Mesenchymal stem cell (in vitro differentiated cells and primary cell): ENCODE measurements at regions not wholly inside any gene's neighbourhood (a gene's known extent, or its start where the extent isn't known, plus 50 kb on each side); places are given as distances from the start of the nearest gene placed in this dataset.
"Not testable (repeated sequence)": the region's sequence is repeated elsewhere in the genome, so short reads cannot be mapped to it uniquely, and the experiment has no call there.

Experiments used
- DNase-seq: peaks from one replicate; pipeline ENCODE4 v3.0.0-alpha.2; 2013
- H2AFZ ChIP-seq: one replicate; pipeline ENCODE4 v1.6.1; 2013; ENCODE audit warnings: low read depth, mild to moderate bottlenecking, control low read depth, inconsistent platforms, low read length, moderate library complexity
- H2AK5ac ChIP-seq: 2 replicates; pipeline ENCODE4 v1.6.1; 2013; ENCODE audit warnings: low read length, moderate library complexity, mild to moderate bottlenecking, inconsistent platforms; ENCODE audit not compliant: severe bottlenecking
- H2BK120ac ChIP-seq: one replicate; pipeline ENCODE4 v1.6.1; 2013; ENCODE audit warnings: low read depth, mild to moderate bottlenecking, inconsistent platforms, low read length, moderate library complexity
- H2BK12ac ChIP-seq, 2 experiments: one replicate each; pipeline ENCODE4 v1.6.1; 2013; ENCODE audit warnings: inconsistent platforms in 2 of 2, low read length in 2 of 2, mild to moderate bottlenecking in 2 of 2, moderate library complexity in 2 of 2, control low read depth in 1 of 2
- H2BK15ac ChIP-seq: one replicate; pipeline ENCODE4 v1.6.1; 2013; ENCODE audit warnings: mild to moderate bottlenecking, low read depth, inconsistent platforms; ENCODE audit not compliant: poor library complexity, severe bottlenecking
- H2BK5ac ChIP-seq: 2 replicates; pipeline ENCODE4 v1.6.1; 2013; ENCODE audit warnings: low read depth, mild to moderate bottlenecking, low read length, control low read depth, inconsistent platforms; ENCODE audit not compliant: poor library complexity, severe bottlenecking
- H3K14ac ChIP-seq, 2 experiments: one replicate each; pipeline ENCODE4 v1.6.1; 2013; ENCODE audit warnings: inconsistent platforms in 2 of 2, low read length in 2 of 2, control low read depth in 1 of 2, mild to moderate bottlenecking in 1 of 2, moderate library complexity in 1 of 2
- H3K18ac ChIP-seq, 2 experiments: one replicate each; pipeline ENCODE4 v1.6.1; 2013; ENCODE audit warnings: inconsistent platforms in 2 of 2, low read length in 2 of 2, control low read depth in 1 of 2, low read depth in 1 of 2, mild to moderate bottlenecking in 1 of 2
- H3K23ac ChIP-seq, 2 experiments: one replicate each; pipeline ENCODE4 v1.6.1; 2013; ENCODE audit warnings: inconsistent platforms in 2 of 2, low read length in 2 of 2, mild to moderate bottlenecking in 2 of 2, moderate library complexity in 2 of 2, control low read depth in 1 of 2
- H3K27ac ChIP-seq: 2 replicates; pipeline ENCODE4 v1.5.1; 2013; ENCODE audit warnings: mild to moderate bottlenecking, moderate library complexity, low read length, control low read depth, inconsistent platforms; ENCODE audit not compliant: poor library complexity, severe bottlenecking
- H3K27me3 ChIP-seq, 2 experiments: 2 replicates each; pipeline versions ENCODE4 v1.6.1 to v1.7.0; 2013; ENCODE audit warnings: low read length in 2 of 2, mild to moderate bottlenecking in 2 of 2, moderate library complexity in 2 of 2, control low read depth in 1 of 2, inconsistent platforms in 1 of 2; ENCODE audit not compliant: control insufficient read depth in 1 of 2, insufficient read depth in 1 of 2
- H3K36me3 ChIP-seq, 2 experiments: 2 replicates each; pipeline versions ENCODE4 v1.6.1 to v1.7.0; 2013; ENCODE audit warnings: low read length in 2 of 2, control low read depth in 1 of 2, inconsistent platforms in 1 of 2, low read depth in 1 of 2, mild to moderate bottlenecking in 1 of 2; ENCODE audit not compliant: insufficient read depth in 2 of 2, control insufficient read depth in 1 of 2
- H3K4ac ChIP-seq, 2 experiments: one replicate each; pipeline ENCODE4 v1.6.1; 2013; ENCODE audit warnings: inconsistent platforms in 2 of 2, low read length in 2 of 2, mild to moderate bottlenecking in 2 of 2, moderate library complexity in 2 of 2, control low read depth in 1 of 2, low read depth in 1 of 2
- H3K4me1 ChIP-seq: 2 replicates; pipeline ENCODE4 v1.6.1; 2013; ENCODE audit warnings: low read depth, low read length, control low read depth; ENCODE audit not compliant: control insufficient read depth, insufficient read depth
- H3K4me2 ChIP-seq: 2 replicates; pipeline ENCODE4 v1.6.1; 2013; ENCODE audit warnings: low read length, mild to moderate bottlenecking, inconsistent platforms; ENCODE audit not compliant: poor library complexity, severe bottlenecking
- H3K4me3 ChIP-seq, 2 experiments: 2 replicates each; pipeline versions ENCODE4 v1.5.1 to v1.7.0; 2013; ENCODE audit warnings: low read length in 2 of 2, mild to moderate bottlenecking in 2 of 2, control low read depth in 1 of 2, low read depth in 1 of 2; ENCODE audit not compliant: insufficient read depth in 1 of 2
- H3K79me1 ChIP-seq: replicated peaks from 2 replicates; pipeline ENCODE4 v1.6.1; 2013; ENCODE audit warnings: mild to moderate bottlenecking, control low read depth, low read length, inconsistent platforms; ENCODE audit not compliant: poor library complexity, severe bottlenecking
- H3K9ac ChIP-seq: 2 replicates; pipeline ENCODE4 v1.7.0; 2013; ENCODE audit warnings: mild to moderate bottlenecking, low read length, moderate library complexity
- H3K9me3 ChIP-seq: 2 replicates; pipeline ENCODE4 v1.7.0; 2013; ENCODE audit warnings: mild to moderate bottlenecking, low read length; ENCODE audit not compliant: control insufficient read depth
- H4K8ac ChIP-seq: one replicate; pipeline ENCODE4 v1.6.1; 2013; ENCODE audit warnings: inconsistent platforms, mild to moderate bottlenecking, low read length, moderate library complexity
- H4K91ac ChIP-seq: one replicate; pipeline ENCODE4 v1.6.1; 2013; ENCODE audit warnings: mild to moderate bottlenecking, low read length, inconsistent platforms
- WGBS: methylation state at CpG from one replicate; pipeline ENCODE4 v1.1.7; 2013; ENCODE audit warnings: mixed read lengths; 5-methylcytosine and 5-hydroxymethylcytosine counted together

DNA sequence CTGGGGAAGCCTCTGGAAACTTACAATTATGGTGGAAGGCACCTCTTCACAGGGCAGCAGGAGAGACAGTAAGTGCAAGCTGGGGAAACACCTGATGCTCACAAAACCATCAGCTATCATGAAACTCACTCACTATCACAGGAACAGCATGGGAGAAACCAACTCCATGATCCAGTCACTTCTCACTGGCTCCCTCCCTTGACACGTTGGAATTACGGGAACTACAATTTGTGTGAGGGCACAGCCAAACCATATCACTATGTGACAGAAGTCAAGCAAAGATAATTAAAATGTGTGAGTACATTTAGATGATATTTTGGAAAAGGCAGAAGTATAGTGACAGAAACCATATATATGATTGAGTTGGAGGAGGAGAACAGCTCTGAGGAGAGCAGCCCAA lies 474.0 kb upstream of the OLFM3 start:
- H2BK12ac ChIP-seq, result no peak overlapping the region
- H2AFZ ChIP-seq, result no peak overlapping the region
- H3K79me1 ChIP-seq, result no peaks in the 10 kb centered on the region
- no peak overlapping the region for H2BK120ac ChIP-seq
- H2BK15ac ChIP-seq, result no peak overlapping the region
- no peak overlapping the region for H3K4me3 ChIP-seq
- no peak overlapping the region for H4K91ac ChIP-seq
- no peak overlapping the region for H2AK5ac ChIP-seq
- H4K8ac ChIP-seq, result no peak overlapping the region
- DNase-seq, result no peak
- H3K4me2 ChIP-seq, result no peak overlapping the region
- H3K18ac ChIP-seq, result no peak overlapping the region
- no peaks in the 10 kb centered on the region for H3K4me1 ChIP-seq
- no peak overlapping the region for H2BK5ac ChIP-seq
- H3K23ac ChIP-seq, result no peak overlapping the region
- no peak overlapping the region for H3K4ac ChIP-seq
- no peak overlapping the region for H3K9ac ChIP-seq
- no peak overlapping the region for H3K14ac ChIP-seq
- no peaks in the 10 kb centered on the region for H3K9me3 ChIP-seq
- no peak overlapping the region for H3K27ac ChIP-seq
- WGBS, result 46% methylated on average over 2 of the region's 2 CpGs
- no peaks in the 10 kb centered on the region for H3K27me3 ChIP-seq
- no peaks in the 10 kb centered on the region for H3K36me3 ChIP-seq

DNA sequence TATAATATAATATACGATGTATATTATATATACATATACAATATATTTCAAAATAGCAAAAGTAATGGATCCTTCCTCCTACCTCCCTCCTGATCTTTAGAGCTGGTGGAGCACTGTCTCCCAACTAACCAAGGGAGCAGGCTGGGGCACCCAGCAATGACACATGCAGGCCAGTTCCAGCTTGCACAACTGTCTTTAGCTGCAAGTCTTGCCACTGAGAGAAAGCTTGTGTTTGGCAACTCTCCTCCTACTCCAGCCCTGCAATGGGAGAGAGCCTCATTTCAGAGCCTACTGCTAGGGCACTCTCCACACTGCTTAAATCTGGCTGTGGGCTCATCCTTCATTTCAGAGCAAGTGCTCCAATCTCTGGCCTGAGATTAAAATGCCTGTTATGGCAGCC lies 469.8 kb upstream of the OLFM3 start:
- H3K27me3 ChIP-seq, result no peaks in the 10 kb centered on the region
- H3K4me3 ChIP-seq, result no peak overlapping the region
- H3K4ac ChIP-seq, result no peak overlapping the region
- no peak overlapping the region for H4K8ac ChIP-seq
- H2AFZ ChIP-seq, result no peak overlapping the region
- H2AK5ac ChIP-seq, result no peak overlapping the region
- H3K14ac ChIP-seq, result no peak overlapping the region
- H3K79me1 ChIP-seq, result no peaks in the 10 kb centered on the region
- H3K4me2 ChIP-seq, result no peak overlapping the region
- WGBS, result no CpG with 5 or more reads among the region's 1 CpG
- H2BK12ac ChIP-seq, result no peak overlapping the region
- H3K27ac ChIP-seq, result no peak overlapping the region
- H3K23ac ChIP-seq, result no peak overlapping the region
- no peak overlapping the region for H3K18ac ChIP-seq
- H2BK15ac ChIP-seq, result no peak overlapping the region
- H4K91ac ChIP-seq, result no peak overlapping the region
- no peaks in the 10 kb centered on the region for H3K36me3 ChIP-seq
- no peaks in the 10 kb centered on the region for H3K9me3 ChIP-seq
- H3K4me1 ChIP-seq, result no peaks in the 10 kb centered on the region
- H2BK5ac ChIP-seq, result no peak overlapping the region
- H3K9ac ChIP-seq, result no peak overlapping the region
- no peak for DNase-seq
- H2BK120ac ChIP-seq, result no peak overlapping the region

DNA sequence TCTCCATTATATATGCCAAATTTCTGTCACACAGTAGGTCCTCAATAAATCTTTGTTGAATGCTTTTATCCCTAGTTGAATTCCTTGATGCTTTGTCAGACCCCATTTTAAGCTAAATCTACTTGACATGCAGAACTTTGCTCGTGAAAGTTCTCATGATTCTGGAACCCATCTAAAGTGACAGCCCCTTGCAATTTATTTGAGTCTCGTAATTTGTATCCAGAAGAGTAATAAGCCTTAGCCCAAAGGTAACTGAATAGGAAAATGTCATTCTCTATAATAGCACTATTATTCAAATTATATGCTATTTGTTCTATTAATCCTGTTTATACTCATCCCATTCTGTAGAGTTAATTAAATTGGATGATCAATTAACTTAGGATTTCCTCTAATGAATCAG lies 466.6 kb upstream of the OLFM3 start:
- Histone ChIP-seq H3K14ac (no peak overlapping the region), H3K4ac (no peak overlapping the region), H3K4me3 (no peak overlapping the region), H3K4me1 (no peaks in the 10 kb centered on the region), H4K91ac (no peak overlapping the region), H3K9ac (no peak overlapping the region), H2AK5ac (no peak overlapping the region), H2BK15ac (no peak overlapping the region), H3K79me1 (no peaks in the 10 kb centered on the region), H2BK12ac (no peak overlapping the region), H2AFZ (no peak overlapping the region), H4K8ac (no peak overlapping the region), H3K9me3 (no peaks in the 10 kb centered on the region), H3K27ac (no peak overlapping the region), H2BK5ac (no peak overlapping the region), H2BK120ac (no peak overlapping the region), H3K23ac (no peak overlapping the region), H3K36me3 (no peaks in the 10 kb centered on the region), H3K27me3 (no peaks in the 10 kb centered on the region), H3K18ac (no peak overlapping the region), H3K4me2 (no peak overlapping the region)
- 20% methylated on average over 1 of the region's 2 CpGs for WGBS
- no peak for DNase-seq

- H4K8ac ChIP-seq, H3K23ac ChIP-seq, H2BK120ac ChIP-seq: not testable (repeated sequence)
Measured at GRCh38 chr1:102442317-102442716, 445.6 kb upstream of the OLFM3 start.

More at GRCh38 chr1:102442317-102442716, 445.6 kb upstream of the OLFM3 start:
- not testable (repeated sequence) for H2AK5ac ChIP-seq, H2BK12ac ChIP-seq, H3K4me2 ChIP-seq, H3K9me3 ChIP-seq, DNase-seq, H2BK5ac ChIP-seq, H3K4me1 ChIP-seq, H3K27me3 ChIP-seq, H3K4me3 ChIP-seq, H2AFZ ChIP-seq, H3K27ac ChIP-seq, H3K14ac ChIP-seq, H4K91ac ChIP-seq, H3K79me1 ChIP-seq, H3K36me3 ChIP-seq, H3K18ac ChIP-seq, H3K4ac ChIP-seq, H3K9ac ChIP-seq, H2BK15ac ChIP-seq
- WGBS, result 92% methylated on average over 9 of the region's 9 CpGs
